ENCODE measurements at regions not wholly inside any gene's neighbourhood (a gene's known extent, or its start where the extent isn't known, plus 50 kb on each side); places are given as distances from the start of the nearest gene placed in this dataset.

DNA sequence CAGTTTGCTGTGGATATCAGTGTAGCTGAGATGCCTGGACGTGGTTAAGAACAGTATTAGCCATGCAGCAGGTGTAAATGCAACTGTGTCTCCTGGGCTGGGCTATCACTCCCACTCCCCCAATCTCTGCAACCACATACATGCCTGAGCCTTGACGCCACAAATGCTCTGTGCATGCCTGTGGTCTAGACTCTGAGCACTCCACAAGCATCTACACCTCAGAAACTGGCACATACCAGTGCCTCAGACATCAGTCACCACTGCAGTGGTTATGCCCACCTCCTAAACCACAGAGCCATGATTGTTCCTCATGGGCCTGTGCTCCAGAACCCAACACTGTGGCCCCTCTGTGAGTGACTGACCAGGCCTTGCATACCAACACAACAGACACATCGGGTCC lies 226.8 kb upstream of the ALG10 start:
- Histone ChIP-seq H3K4me1 (no peaks in the 10 kb centered on the region), H3K4me3 (no peak overlapping the region), H3K9me3 (no peaks in the 10 kb centered on the region), H3K27ac (no peak overlapping the region), H3K4me2 (no peak overlapping the region)
- 0% methylated on average over 3 of the region's 3 CpGs for WGBS (ENCODE audit: missing lambda C conversion rate)
- DNase-seq (ENCODE audit: low read depth in 1 of 2, low spot score in 1 of 2) (no peak), FAIRE-seq (no peak), ATAC-seq (no peak)
- POLR2A ChIA-PET, result no interaction called here
- CTCF ChIA-PET, result no interaction called here
- TF ChIP-seq CHD4 (IDR thresholded peaks at IDR 0.05; ENCODE audit: borderline replicate concordance) (no peak), RFX5 (IDR thresholded peaks at IDR 0.05) (no peak), JUN (IDR thresholded peaks at IDR 0.05) (no peak), KDM1A (IDR thresholded peaks at IDR 0.05; ENCODE audit: low read depth) (no peak), CTCF (IDR thresholded peaks at IDR 0.05) (no peak), HOXB5 (CRISPR knock-in tag; IDR thresholded peaks at IDR 0.05) (no peak), MYC (IDR thresholded peaks at IDR 0.05; ENCODE audit: borderline replicate concordance, low read length) (no peak), NR3C1 (IDR thresholded peaks at IDR 0.05) (no peak), FOSB (CRISPR knock-in tag; IDR thresholded peaks at IDR 0.05) (no peak), POLR2AphosphoS2 (conservative IDR thresholded peaks at IDR 0.05; ENCODE audit: low read length) (no peak), ZFP36 (IDR thresholded peaks at IDR 0.05; ENCODE audit: borderline replicate concordance, partially characterized antibody) (no peak), FOXS1 (CRISPR knock-in tag; IDR thresholded peaks at IDR 0.05) (no peak), EP300 (IDR thresholded peaks at IDR 0.05) (no peak), EHF (CRISPR knock-in tag; IDR thresholded peaks at IDR 0.05) (no peak), RCOR1 (IDR thresholded peaks at IDR 0.05; ENCODE audit: low read depth, low read length) (no peak), RARB (CRISPR knock-in tag; IDR thresholded peaks at IDR 0.05) (no peak)

GRCh38 chr12:33813536-33813935 lies 208.8 kb upstream of the ALG10 start:
- FAIRE-seq (no peak), ATAC-seq (no peak), DNase-seq (ENCODE audit: low read depth in 1 of 2, low spot score in 1 of 2) (no peak)
- Histone ChIP-seq H3K4me1 (no peaks in the 10 kb centered on the region), H3K4me3 (no peak overlapping the region), H3K27ac (no peak overlapping the region), H3K4me2 (no peak overlapping the region), H3K9me3 (no peaks in the 10 kb centered on the region; the same call in 2 of the 3 replicates)
- 26% methylated on average over 2 of the region's 2 CpGs for WGBS (ENCODE audit: missing lambda C conversion rate)
- CTCF ChIA-PET, result no interaction called here
- TF ChIP-seq KDM5A (IDR thresholded peaks at IDR 0.05) (no peak), ZFP36 (IDR thresholded peaks at IDR 0.05; ENCODE audit: borderline replicate concordance, partially characterized antibody) (no peak), SREBF2 (IDR thresholded peaks at IDR 0.05) (no peak), RFX5 (IDR thresholded peaks at IDR 0.05) (no peak), NPAS2 (CRISPR knock-in tag; IDR thresholded peaks at IDR 0.05; ENCODE audit: borderline replicate concordance) (no peak), NR3C1 (IDR thresholded peaks at IDR 0.05) (no peak)
- POLR2A ChIA-PET, result no interaction called here

GRCh38 chr12:33817713-33818112 lies 204.6 kb upstream of the ALG10 start:
- no peak overlapping the region for H3K4me3 ChIP-seq
- no peak overlapping the region for H3K27ac ChIP-seq
- no peaks in the 10 kb centered on the region; the same call in 2 of the 3 replicates for H3K9me3 ChIP-seq
- POLR2A ChIA-PET, result no interaction called here
- H3K4me2 ChIP-seq, result no peak overlapping the region
- TF ChIP-seq FOSL2 (IDR thresholded peaks at IDR 0.05) (no peak), FOSL2 (CRISPR knock-in tag; IDR thresholded peaks at IDR 0.05) (no peak), ATOH8 (CRISPR knock-in tag; IDR thresholded peaks at IDR 0.05; ENCODE audit: low read depth) (no peak), HOXB5 (CRISPR knock-in tag; IDR thresholded peaks at IDR 0.05) (no peak), CBX8 (IDR thresholded peaks at IDR 0.05) (no peak), ZFP36 (IDR thresholded peaks at IDR 0.05; ENCODE audit: borderline replicate concordance, partially characterized antibody) (no peak), HOXA7 (CRISPR knock-in tag; IDR thresholded peaks at IDR 0.05) (no peak), NFE2L2 (conservative IDR thresholded peaks at IDR 0.05; ENCODE audit: low read length) (no peak), EHMT2 (IDR thresholded peaks at IDR 0.05; ENCODE audit: low read depth) (no peak), MAZ (IDR thresholded peaks at IDR 0.05; ENCODE audit: borderline replicate concordance, low read depth, low read length) (no peak), POLR2AphosphoS2 (conservative IDR thresholded peaks at IDR 0.05; ENCODE audit: low read length) (no peak), MYC (IDR thresholded peaks at IDR 0.05; ENCODE audit: borderline replicate concordance, low read length) (no peak), RCOR1 (IDR thresholded peaks at IDR 0.05; ENCODE audit: low read depth, low read length) (no peak), EHF (CRISPR knock-in tag; IDR thresholded peaks at IDR 0.05) (no peak)
- TF ChIP-seq, protein P1, sequence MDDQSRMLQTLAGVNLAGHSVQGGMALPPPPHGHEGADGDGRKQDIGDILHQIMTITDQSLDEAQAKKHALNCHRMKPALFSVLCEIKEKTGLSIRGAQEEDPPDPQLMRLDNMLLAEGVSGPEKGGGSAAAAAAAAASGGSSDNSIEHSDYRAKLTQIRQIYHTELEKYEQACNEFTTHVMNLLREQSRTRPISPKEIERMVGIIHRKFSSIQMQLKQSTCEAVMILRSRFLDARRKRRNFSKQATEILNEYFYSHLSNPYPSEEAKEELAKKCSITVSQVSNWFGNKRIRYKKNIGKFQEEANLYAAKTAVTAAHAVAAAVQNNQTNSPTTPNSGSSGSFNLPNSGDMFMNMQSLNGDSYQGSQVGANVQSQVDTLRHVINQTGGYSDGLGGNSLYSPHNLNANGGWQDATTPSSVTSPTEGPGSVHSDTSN (IDR thresholded peaks at IDR 0.05), result no peak
- H3K4me1 ChIP-seq, result no peaks in the 10 kb centered on the region
- no peak for ATAC-seq
- CTCF ChIA-PET, result no interaction called here
- no peak for DNase-seq (ENCODE audit: low read depth in 1 of 2, low spot score in 1 of 2)
- no peak for FAIRE-seq
- 11% methylated on average over 1 of the region's 1 CpG for WGBS (ENCODE audit: missing lambda C conversion rate)
